ENCODE measurements at regions not wholly inside any gene's neighbourhood (a gene's known extent, or its start where the extent isn't known, plus 50 kb on each side); places are given as distances from the start of the nearest gene placed in this dataset.
"Not testable (repeated sequence)": the region's sequence is repeated elsewhere in the genome, so short reads cannot be mapped to it uniquely, and the experiment has no call there.

DNA sequence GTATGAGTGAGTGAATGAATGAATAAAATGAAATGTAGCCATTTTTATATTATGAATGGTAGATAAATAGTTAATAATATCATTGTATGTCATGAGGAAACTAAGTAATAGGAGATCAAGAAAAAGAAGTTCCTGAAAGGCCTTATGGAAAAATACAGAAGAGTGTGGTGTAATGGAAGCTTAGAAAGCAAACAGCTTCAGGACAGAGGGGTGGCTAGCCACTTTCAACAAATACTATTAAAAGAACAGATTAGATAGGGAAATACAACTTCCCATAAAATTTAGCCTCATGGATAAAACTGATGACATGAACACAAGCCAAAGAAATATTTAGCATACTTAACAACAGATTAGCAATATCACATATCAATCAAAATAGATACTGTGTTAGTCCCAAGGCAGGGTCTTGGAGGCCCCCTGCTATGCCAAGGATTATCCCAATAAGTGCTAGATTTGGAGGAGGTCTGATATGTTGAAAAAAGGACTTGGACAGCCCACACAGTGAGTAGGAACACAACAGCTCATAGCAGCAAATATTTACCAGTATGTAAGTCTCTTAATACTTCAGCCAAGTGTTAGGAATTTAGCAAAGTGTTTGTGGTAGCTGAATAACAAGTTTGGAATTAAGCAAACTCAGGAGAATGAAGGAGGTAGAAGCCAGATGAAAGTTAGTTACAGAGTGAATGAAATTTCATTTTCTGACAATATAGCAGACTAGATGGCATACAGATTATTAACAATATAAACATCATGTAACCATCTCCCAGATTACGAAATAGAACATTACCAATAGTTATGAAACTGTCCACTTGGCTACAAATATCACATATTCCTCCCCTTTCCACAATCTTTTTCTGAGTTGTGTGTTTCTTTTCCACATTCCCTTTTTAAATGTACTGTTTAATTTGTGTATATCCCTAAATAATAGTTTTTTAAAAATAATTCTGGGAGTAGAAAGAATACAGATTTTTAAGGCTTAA, 1632.0 kb downstream of the PCDH9 start:
- DNase-seq (ENCODE audit: low spot score) = no peak

DNA sequence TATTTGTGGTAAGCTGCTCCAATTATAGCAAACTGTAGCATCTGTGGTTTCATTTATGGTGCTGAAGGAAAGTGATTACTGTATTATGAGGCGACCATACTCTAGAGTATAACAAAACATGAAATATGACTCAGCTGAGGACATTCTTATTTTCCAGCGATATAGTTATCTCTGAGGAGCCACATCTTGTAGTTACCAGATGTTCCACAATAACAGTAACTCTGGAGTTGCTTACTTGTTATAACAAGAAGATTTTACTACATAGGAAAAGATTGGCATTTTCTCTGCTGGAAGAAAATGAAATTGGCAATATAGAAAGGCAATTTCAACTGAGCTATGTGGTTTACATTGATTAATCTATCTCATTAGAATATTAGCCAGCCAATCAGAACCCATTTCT, 1634.2 kb downstream of the PCDH9 start:
- DNase-seq (ENCODE audit: low spot score) = no peak

DNA sequence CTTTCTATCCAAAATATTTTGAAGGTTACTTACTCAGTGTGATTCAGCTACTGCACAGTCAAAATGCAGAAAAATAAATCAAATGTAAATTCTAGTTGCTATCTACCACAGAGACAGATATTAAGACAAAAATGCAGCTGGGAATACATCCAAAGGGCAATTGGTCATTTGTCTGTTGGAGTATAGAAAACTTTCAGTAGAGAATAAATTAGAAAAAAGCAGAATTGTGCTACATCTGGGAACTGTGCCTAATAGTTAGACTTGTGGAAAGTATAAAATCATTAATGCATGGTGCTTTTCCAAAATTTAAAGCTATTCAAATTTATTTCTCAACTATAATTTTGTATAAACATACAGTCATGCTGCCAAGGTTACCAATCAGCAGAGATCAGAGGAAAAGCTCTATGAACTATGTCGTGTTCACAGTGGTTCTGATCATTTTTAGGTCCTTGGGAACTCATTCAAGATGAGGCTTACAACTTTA, 1635.8 kb downstream of the PCDH9 start:
- no peak for DNase-seq (ENCODE audit: low spot score)

DNA sequence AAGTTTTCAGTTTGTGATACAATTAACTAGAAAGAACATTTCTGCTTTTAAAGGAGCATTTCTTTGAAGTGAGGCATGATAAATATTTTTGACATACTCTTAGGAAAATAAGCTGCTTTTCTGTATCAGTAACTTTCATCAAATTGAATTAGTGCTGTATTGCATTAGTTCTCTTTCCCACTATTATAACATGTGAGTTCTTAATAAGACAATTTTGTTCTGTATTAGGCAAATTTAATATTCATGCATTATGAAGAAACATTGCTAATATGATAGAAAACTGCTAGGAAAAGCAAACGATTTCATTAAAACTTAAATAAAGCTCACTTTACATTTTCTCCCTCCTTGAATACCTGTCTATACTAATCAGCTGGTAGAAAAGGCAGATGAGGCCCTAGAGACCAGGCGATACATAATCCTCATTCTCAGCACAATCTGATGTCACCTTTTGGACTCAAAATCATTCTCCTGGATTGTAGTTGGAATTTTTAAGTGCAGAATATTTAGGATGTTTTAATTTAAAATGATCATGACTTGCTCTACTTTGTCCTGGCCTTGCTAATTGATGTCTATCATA, 1636.8 kb downstream of the PCDH9 start:
- no peak for DNase-seq (ENCODE audit: low spot score)

DNA sequence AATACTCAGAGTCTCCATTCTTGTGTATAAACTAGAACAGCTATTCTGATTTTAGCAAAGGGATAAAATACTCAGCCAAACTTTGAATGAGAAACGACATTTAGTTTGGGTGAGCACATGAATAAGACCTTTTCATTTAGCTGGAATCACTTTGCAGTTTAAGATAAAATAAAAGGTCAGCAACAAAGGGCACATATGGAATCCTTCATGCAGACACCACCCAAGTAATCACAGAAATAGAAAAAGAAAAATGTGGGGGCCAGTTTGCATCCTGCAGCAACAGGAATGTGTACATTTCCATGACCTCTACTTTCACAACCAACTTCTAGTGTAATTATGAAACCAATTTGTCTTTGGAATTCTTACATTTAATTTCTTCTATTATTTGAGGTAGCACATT, 1637.4 kb downstream of the PCDH9 start:
- no peak for DNase-seq (ENCODE audit: low spot score)

DNA sequence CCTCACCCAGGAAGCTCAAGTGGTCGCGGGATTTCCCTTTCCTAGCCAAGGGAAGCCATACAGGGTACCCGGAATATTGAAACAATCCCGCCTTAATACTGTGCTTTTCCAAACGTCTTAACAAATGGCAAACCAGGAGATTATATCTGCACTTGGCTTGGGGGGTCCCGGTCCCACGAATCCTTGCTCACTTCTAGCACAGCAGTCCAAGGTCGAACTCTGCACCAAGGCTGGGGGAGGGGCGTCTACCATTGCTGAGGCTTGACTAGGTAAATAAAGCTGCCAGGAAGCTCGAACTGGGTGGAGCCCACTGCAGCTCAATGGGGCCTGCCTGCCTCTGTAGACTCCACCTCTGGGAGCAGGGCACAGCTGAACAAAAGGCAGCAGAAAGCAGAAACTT, 1644.8 kb downstream of the PCDH9 start:
- no peak for DNase-seq (ENCODE audit: low spot score)

DNA sequence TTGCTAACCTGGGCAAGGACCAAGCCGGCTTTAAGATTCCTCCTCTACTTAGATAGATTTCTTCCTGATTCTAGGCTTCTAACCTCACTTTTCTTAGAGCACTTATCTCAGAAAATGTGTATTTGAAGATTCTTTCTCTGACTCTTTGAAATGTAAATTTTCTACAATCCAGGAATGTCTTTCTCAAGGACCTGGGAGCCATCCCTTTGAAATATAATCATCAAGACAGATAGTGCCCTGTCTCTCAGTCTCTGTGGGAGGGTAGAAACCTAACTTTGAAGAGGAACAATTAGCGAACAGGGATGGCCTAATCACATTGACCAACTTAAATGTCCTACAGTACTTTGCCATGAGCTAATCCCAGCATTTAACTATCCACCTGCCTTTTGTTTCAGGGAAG, 1646.0 kb downstream of the PCDH9 start:
- DNase-seq (ENCODE audit: low spot score) = no peak

DNA sequence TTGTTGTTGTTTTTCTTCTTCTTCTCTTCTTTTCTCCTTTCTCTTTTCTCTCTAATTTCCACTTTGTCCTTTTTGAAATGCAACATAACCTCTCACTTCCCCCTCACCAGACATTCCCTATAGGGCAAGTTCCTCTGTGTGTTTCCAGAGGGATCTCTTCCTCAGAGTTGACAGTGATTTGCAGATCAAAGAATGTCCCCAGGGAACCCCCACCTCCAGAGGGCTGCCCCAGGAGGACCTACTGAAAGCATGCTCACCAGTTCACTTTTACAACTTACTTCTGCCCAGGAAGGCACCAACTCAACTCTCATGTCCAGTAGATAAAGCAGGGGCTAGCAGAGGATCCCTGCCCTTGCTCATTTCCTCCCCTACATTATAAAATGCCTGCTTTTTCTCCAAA, 1648.0 kb downstream of the PCDH9 start:
- DNase-seq (ENCODE audit: low spot score) = no peak

DNA sequence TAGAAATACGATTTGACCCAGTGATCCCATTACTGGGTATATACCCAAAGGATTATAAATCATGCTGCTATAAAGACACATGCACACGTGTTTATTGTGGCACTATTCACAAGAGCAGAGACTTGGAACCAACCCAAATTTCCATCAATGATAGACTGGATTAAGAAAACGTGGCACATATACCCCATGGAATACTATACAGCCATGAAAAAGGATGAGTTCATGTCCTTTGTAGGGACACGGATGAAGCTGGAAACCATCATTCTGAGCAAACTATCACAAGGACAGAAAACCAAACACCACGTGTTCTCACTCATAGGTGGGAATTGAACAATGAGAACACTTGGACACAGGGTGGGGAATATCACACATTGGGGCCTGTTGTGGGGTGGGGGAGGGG, 1665.6 kb downstream of the PCDH9 start:
- DNase-seq (ENCODE audit: low spot score) = not testable (repeated sequence)

DNA sequence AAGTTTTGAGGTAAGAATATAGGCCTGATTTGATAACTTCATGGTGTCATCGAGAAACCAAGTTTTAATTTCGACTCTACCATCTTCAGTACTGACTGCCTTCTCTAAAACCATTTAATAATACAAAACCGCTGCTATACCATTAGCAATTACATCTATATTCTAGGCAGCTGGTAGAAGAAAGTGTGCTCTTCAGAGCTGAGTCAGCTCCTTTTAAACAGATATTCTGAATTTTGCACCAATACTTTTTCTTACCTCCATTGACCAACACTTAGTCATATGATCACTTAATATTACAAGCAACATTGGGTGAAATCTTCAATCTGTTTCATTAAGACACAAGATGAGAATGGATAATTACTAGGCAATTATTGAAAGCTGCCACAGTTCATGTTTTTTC, 1667.8 kb downstream of the PCDH9 start:
- no peak for DNase-seq (ENCODE audit: low spot score)

DNA sequence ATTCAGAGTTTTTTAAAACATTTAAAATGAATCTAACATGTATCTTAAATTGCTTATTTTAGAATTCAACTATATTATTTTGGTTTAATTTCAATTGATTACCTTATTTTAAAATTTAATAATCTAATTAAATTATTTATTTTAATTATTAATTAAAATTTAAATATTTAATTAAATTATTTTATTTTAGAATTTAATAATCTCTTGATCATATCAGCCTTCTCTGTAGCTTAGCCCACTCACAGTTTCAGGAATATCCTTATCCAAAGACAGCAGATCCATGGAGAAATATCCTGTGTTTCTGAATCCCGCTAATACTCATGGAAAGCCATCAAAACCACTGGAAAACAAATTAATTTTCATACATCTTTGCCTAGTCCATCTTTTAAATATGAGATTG, 1669.2 kb downstream of the PCDH9 start:
- no peak for DNase-seq (ENCODE audit: low spot score)

DNA sequence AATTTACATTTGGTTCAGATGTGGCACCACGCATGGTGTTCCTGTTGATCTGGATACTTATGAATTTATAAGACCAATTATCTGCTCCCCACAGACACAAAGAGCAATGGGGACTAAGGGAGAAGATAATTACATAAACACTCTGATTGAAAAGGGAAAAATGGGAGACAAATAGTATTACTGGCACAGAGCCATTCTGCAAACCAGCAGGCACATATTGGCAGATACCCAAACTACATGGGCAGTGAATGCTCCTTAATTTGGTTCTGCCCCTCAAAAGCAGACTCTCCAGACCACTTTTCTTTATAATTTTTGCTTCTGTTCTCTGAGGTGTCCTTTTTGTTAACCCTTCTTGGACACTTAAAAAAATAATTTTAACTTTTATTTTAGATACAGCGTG, 1674.2 kb downstream of the PCDH9 start:
- no peak for DNase-seq (ENCODE audit: low spot score)

DNA sequence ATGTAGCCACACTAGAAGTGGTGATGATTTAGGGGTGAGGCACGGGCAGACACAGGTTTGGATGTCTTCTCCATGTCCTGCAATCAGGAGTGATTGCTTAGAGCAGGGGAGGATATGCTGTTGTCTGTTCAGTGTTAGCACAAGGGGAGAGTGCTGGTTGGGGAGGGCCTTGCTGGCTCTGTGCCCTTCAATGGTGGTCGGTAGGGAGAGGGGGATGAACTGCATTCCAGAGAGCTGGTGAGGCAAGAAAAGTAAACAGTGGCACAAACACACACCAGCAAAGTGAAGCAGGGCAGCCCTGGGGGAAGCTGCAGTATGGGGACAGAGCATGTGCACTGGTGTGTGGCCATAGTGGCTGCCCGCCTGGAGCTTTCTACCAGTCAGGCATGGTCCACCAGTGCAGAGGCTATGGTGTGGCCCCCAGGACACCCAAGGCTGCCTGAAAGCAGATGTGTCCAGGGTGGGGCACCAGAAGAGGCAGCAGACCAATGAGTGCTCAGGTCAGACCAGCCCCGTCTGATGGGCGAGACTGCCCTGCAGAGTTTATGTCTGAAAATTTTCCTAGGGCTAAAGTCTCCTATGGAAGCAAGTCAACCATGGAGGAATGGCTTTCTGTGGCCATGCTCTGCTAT, 1676.9 kb downstream of the PCDH9 start:
- DNase-seq (ENCODE audit: low spot score) = no peak

DNA sequence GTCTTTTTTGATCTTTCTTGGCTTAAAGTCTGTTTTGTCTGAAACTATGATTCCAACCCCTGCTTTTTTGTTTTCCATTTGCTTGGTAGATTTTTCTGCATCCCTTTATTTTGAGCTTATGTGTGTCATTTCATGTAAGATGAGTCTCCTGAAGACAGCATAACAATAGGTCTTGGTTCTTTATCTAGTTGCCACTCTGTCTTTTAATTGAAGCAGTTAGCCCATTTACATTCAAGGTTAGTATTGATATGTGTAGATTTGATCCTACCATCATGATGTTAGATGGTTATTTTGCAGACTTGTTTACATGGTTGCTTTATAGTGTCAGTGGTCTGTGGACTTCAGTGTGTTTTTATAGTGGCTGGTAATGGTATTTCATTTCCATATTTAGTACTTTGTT, 1678.9 kb downstream of the PCDH9 start:
- DNase-seq (ENCODE audit: low spot score) = no peak

DNA sequence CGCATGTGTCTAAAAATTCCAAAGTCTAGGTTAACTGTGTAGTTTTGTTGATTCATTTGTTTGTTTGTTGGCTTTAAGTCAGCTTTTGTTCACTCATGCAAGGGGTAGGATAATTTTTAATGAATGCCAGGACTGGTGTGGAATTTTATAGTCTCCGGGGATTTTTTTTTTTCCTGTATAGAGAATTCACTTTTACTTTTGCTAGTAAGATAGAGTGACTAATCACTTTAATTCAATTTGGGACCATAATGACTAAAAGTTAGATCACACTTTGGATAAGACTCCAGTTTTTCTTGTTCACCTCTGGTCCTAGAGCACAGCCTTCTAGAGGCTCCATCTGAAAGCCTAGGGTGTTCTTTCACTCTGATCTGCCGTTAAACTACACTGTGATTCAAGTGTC, 1690.0 kb downstream of the PCDH9 start:
- DNase-seq (ENCODE audit: low spot score) = no peak

DNA sequence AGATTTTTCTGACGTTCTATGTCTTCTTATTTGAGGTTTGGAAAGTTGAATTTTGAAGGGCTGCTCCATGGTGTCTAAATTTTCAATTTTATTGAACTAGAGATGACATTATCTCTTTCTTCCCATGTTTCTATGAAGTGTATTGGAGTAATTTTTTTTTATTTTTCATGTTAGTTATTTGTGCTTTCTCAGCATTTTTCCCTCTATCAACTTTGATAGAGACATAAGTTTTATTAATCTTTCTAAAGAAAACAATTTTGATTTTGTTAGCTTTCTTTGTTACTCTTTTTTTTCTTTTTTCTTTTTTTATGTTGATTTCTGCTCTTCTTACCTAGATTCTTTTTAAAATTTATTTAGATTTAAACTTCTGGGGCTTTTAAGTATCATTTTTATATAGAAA, 1694.8 kb downstream of the PCDH9 start:
- DNase-seq (ENCODE audit: low spot score) = no peak

DNA sequence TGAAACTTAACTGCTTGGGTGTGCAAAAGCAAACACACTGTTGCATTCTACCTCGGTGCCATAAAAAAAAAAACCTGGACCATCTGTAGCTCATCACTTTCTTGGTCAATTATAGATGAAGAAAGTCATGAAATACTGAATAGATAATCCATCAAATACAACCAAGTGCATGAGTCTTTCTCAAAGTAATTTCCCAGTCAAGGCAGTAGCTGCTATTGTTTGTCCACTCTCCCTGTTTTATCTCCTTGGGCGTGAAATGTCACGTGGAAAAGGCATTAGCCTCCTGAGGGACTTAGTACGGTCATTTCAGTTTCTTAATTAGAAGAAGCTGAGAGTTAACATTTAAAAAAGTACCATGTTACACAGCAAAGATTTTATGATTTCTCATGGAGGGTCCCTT, 1697.9 kb downstream of the PCDH9 start:
- DNase-seq (ENCODE audit: low spot score) = no peak

DNA sequence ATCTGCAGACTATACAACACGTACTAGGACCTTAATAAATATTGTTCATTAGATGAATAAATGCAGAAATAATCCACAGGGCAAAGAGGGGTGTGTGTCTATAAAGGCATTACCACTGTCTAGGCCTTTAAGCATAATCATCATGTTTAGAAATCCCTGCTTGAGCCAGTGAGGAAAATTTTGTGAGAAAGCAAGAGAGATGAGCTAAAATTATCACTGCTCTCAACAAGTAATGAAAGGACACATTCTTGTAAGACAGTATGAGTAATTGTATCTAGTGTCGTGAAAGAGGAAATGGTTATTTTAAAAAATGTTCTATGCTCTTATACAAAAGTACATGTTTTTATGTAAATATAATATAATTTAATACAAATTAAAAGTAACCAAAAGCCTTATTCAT, 1699.4 kb downstream of the PCDH9 start:
- DNase-seq (ENCODE audit: low spot score) = no peak

DNA sequence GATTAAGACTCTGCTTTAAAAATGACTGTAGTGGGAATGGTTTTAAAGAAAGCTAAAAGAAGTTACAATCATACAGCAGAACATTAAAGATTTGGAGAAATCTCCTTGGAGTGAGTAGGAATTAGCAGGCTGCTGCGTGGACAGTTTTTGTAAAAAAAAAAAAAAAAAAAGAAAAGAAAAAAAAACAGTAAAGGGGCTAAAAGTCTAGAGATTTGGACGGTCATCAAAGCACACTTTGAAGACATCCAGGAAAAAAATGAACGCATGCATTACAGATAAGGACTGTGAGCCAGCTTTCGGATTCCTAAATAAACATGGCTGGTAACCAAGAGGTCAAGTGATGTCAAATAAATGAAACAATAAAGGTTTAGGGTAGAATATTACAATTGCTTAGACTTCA, 1700.6 kb downstream of the PCDH9 start:
- no peak for DNase-seq (ENCODE audit: low spot score)

DNA sequence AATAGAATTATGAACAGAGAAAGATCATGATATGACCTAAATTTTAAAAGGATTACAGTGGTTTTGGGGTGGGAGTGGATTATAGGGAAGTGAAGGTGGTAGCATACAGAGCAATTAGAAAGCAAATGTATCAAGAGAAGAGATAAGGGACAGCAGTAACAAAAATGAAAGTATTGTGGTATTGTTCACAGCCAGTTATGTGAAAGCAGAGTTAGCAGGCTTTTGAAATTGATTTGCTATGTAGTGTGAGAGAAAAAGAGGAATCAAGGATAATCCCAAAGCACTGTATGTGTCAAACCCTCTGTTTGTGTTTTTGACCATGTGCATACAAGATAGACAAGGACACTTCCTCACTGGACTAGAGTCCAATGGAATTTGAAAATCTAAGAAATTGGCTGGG, 1721.4 kb downstream of the PCDH9 start:
- DNase-seq (ENCODE audit: low spot score) = no peak

DNA sequence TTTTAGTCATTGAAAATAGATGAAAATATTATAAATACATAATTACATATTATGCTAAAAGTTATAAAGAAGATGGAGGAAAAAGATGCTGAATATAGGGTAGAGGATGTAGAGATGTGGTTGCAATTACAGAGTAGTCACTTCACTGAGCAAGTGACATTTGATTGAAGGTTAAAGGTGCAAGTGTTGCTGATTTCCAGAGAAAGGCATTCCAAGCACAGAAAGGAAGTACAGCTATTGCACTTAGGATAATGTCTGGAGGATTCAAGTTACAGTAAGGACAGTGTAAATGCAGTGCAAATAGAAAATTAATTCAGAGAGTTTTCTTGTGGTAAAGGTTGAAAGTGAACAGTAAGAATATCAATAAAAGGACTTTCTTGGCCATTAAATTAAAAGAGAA, 1721.8 kb downstream of the PCDH9 start:
- DNase-seq (ENCODE audit: low spot score) = no peak

DNA sequence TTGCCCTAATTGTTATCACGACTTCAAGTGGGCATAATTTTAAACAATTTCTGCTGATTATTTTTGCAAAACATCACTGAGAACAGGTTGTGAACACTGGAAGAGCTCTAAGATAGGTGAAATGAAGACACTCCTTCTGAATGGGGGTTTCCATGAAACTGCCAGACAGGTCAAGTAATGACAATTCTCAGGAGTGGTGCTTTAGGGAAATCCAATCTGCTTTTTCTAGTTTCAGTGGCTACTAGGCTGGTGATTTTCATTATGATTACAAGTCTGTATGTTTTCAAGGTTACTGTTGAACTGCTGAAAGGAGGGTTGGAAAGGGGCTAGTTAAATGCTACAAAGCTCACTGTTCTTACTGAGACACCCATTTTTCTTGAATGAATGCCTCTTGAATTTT, 1724.2 kb downstream of the PCDH9 start:
- no peak for DNase-seq (ENCODE audit: low spot score)

DNA sequence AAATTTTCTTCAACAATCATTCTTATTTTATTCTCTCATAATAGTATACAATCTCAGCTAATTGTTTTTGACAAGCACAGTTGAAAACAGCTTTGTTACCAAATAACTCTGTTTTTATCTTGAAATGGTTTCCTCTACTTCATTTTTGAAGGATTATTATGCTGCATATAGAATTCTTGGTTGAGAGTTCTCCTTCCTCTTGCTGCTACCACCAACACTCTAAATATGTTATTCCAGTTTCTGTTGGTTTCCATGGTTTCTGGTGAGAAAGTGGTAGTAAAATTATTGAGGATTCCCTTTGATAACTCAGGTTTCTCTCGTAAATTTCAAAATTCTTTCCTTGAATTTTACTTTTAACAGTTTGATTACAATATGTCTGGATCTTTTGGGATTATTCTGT, 1725.9 kb downstream of the PCDH9 start:
- no peak for DNase-seq (ENCODE audit: low spot score)
